Loucy (cell line): ENCODE measurements at regions not wholly inside any gene's neighbourhood (a gene's known extent, or its start where the extent isn't known, plus 50 kb on each side); places are given as distances from the start of the nearest gene placed in this dataset.

Experiments
- EZH2phosphoT487 ChIP-seq: fragments of 200-600 bp; IDR thresholded peaks from 2 replicates; pipeline ENCODE4 v1.6.1; 2018; ENCODE audit warnings: antibody characterized with exemption, mild to moderate bottlenecking, moderate library complexity, borderline replicate concordance
- TF ChIP-seq, protein P1 (sequence below): fragments of 200-600 bp; sonication (generic); conservative IDR thresholded peaks from 2 replicates; pipeline ENCODE4 v1.5.1; 2014; ENCODE audit warnings: mild to moderate bottlenecking, antibody characterized with exemption, low read length

DNA sequence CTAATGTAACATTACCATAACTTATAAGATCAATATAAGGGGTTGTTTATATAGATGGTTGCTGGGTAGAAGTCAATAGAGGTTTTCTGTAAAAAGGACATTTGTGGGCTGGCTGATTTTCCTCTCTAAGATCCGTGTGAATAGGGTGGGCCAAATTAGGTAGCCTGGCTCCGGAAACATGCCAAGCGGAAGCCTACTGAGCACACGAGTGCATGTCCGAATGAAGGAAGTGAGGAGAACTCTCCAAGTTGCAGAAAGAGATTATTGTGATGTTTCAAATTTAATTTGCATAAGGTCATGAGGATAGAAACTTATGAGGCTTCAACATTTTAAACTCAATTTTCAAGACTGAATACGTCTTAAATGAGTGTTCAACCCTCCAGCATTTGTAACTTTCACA lies 356.7 kb downstream of the SNAPC1 start:
- TF ChIP-seq, protein P1, sequence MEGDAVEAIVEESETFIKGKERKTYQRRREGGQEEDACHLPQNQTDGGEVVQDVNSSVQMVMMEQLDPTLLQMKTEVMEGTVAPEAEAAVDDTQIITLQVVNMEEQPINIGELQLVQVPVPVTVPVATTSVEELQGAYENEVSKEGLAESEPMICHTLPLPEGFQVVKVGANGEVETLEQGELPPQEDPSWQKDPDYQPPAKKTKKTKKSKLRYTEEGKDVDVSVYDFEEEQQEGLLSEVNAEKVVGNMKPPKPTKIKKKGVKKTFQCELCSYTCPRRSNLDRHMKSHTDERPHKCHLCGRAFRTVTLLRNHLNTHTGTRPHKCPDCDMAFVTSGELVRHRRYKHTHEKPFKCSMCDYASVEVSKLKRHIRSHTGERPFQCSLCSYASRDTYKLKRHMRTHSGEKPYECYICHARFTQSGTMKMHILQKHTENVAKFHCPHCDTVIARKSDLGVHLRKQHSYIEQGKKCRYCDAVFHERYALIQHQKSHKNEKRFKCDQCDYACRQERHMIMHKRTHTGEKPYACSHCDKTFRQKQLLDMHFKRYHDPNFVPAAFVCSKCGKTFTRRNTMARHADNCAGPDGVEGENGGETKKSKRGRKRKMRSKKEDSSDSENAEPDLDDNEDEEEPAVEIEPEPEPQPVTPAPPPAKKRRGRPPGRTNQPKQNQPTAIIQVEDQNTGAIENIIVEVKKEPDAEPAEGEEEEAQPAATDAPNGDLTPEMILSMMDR = no peak
- no peak for TF ChIP-seq EZH2phosphoT487
